ENCODE measurements at regions not wholly inside any gene's neighbourhood (a gene's known extent, or its start where the extent isn't known, plus 50 kb on each side); places are given as distances from the start of the nearest gene placed in this dataset.

GRCh38 chr2:11029136-11029535, 117.4 kb downstream of the KCNF1 start (continued):
- no peak for TF ChIP-seq ZNF331 (CRISPR knock-in tag; IDR thresholded peaks at IDR 0.05; ENCODE audit: low read depth)

GRCh38 chr2:11030036-11030435, 118.3 kb downstream of the KCNF1 start:
- Histone ChIP-seq H4K20me1 (replicated peaks; ENCODE audit: insufficient read depth) (no peaks in the 10 kb centered on the region), H3K9me2 (ENCODE audit: insufficient read depth) (no peaks in the 10 kb centered on the region), H3K36me3 (ENCODE audit: insufficient read depth) (no peaks in the 10 kb centered on the region), H3K27me3 (ENCODE audit: insufficient read depth) (no peaks in the 10 kb centered on the region), H3K79me2 (replicated peaks; ENCODE audit: insufficient read depth) (no peaks in the 10 kb centered on the region), H3K4me3 (no peak overlapping the region), H3F3A (replicated peaks; ENCODE audit: low read depth) (no peaks in the 10 kb centered on the region), H2AFZ (no peak overlapping the region), H3K27ac (ENCODE audit: low read depth) (no peak overlapping the region), H3K4me1 (ENCODE audit: insufficient read depth) (no peaks in the 10 kb centered on the region), H3K4me2 (no peak overlapping the region)
- H3K4me1 Mint-ChIP-seq = peaks cover 12% of the 10 kb centered on the region; the same call in 2 of the 3 replicates
- peaks cover 5% of the 10 kb centered on the region for H3K27me3 Mint-ChIP-seq (ENCODE audit: insufficient read depth, low read depth, poor library complexity)
- peaks cover 3% of the 10 kb centered on the region; the same call in 2 of the 3 replicates for H3K36me3 Mint-ChIP-seq (ENCODE audit: low read depth)
- peaks cover 11% of the 10 kb centered on the region; the same call in 2 of the 3 replicates for H3K9me3 Mint-ChIP-seq
- DNase-seq (ENCODE audit: low spot score) (no peak), ATAC-seq (no peak)
- TF ChIP-seq JUNB (IDR thresholded peaks at IDR 0.05; ENCODE audit: unreplicated experiment) (no peak), POLR2AphosphoS5 (IDR thresholded peaks at IDR 0.05; ENCODE audit: low read depth) (no peak), ETS1 (IDR thresholded peaks at IDR 0.05) (no peak), STAT1 (IDR thresholded peaks at IDR 0.05; ENCODE audit: unreplicated experiment) (no peak), ZNF462 (CRISPR knock-in tag; IDR thresholded peaks at IDR 0.05) (no peak), ZNF114 (CRISPR knock-in tag; IDR thresholded peaks at IDR 0.05) (no peak), CTCF (conservative IDR thresholded peaks at IDR 0.05; ENCODE audit: low read depth in 2 of 2) (no peak), REST (IDR thresholded peaks at IDR 0.05; ENCODE audit: unreplicated experiment) (no peak), EZH2phosphoT487 (IDR thresholded peaks at IDR 0.05; ENCODE audit: unreplicated experiment) (no peak), EZH2 (IDR thresholded peaks at IDR 0.05; ENCODE audit: low read depth, unreplicated experiment) (no peak), ZNF331 (CRISPR knock-in tag; IDR thresholded peaks at IDR 0.05; ENCODE audit: low read depth) (no peak), NANOG (IDR thresholded peaks at IDR 0.05; ENCODE audit: borderline replicate concordance) (no peak), CREB1 (CRISPR knock-in tag; IDR thresholded peaks at IDR 0.05; ENCODE audit: low read depth) (no peak)
- H3K4me3 Mint-ChIP-seq = no peak overlapping the region
- H3K27ac Mint-ChIP-seq = no peak overlapping the region

Data from GM23338 (cell line).